ENCODE measurements at regions not wholly inside any gene's neighbourhood (a gene's known extent, or its start where the extent isn't known, plus 50 kb on each side); places are given as distances from the start of the nearest gene placed in this dataset.
A peak's percentile ranks its signal among the peaks of the same experiment; 100 is the strongest.
"Not testable (repeated sequence)": the region's sequence is repeated elsewhere in the genome, so short reads cannot be mapped to it uniquely, and the experiment has no call there.

GRCh38 chr4:75144475-75144874 lies 211.6 kb downstream of the PARM1 start:
- Histone ChIP-seq H3K9me3 (ENCODE audit: insufficient read depth, low read depth, low read length) (no peaks in the 10 kb centered on the region), H3K27ac (ENCODE audit: low read depth, low read length) (no peak overlapping the region), H3K4me1 (ENCODE audit: insufficient read depth, low read length) (0 out of 2 replicates have a peak, but pooled peaks cover 3% of the 10 kb centered on the region), H3K9ac (ENCODE audit: low read depth, low read length) (no peak overlapping the region), H3K36me3 (ENCODE audit: insufficient read depth, low read length) (no peaks in the 10 kb centered on the region), H3K4me3 (ENCODE audit: low read length) (no peak overlapping the region), H3K27me3 (ENCODE audit: insufficient read depth, low read length) (no peaks in the 10 kb centered on the region)
- WGBS: 90% methylated on average over 1 of the region's 1 CpG

DNA sequence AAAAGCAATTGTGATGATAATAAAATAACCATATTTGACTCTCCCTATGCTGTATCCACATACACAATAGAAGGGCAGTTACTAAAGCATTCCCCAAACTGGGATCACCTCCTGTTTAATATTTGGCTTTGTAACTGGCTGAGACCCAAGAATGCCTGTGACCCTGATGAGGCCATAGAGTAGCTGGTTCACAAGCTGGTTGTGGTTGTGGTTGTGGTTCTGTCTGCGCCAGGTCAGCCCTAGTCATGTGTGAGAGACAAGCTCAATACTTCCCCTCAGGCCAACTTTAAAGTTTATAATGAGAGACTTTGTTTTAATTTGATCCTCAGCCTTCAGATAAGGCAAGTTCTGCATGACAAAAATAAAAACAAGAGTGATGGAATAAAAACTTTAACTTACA lies 209.9 kb downstream of the PARM1 start:
- H3K27ac ChIP-seq (ENCODE audit: low read depth, low read length): no peak overlapping the region
- H3K9ac ChIP-seq (ENCODE audit: low read depth, low read length): no peak overlapping the region
- H3K4me1 ChIP-seq (ENCODE audit: insufficient read depth, low read length): 0 out of 2 replicates have a peak, but pooled peaks cover 3% of the 10 kb centered on the region
- WGBS: 60% methylated on average over 1 of the region's 1 CpG
- H3K27me3 ChIP-seq (ENCODE audit: insufficient read depth, low read length): no peaks in the 10 kb centered on the region
- no peak overlapping the region for H3K4me3 ChIP-seq (ENCODE audit: low read length)
- H3K9me3 ChIP-seq (ENCODE audit: insufficient read depth, low read depth, low read length): no peaks in the 10 kb centered on the region
- no peaks in the 10 kb centered on the region for H3K36me3 ChIP-seq (ENCODE audit: insufficient read depth, low read length)

GRCh38 chr4:75142382-75142781 lies 209.5 kb downstream of the PARM1 start:
- Histone ChIP-seq H3K27me3 (ENCODE audit: insufficient read depth, low read length) (no peaks in the 10 kb centered on the region), H3K9me3 (ENCODE audit: insufficient read depth, low read depth, low read length) (no peaks in the 10 kb centered on the region), H3K36me3 (ENCODE audit: insufficient read depth, low read length) (no peaks in the 10 kb centered on the region), H3K27ac (ENCODE audit: low read depth, low read length) (no peak overlapping the region), H3K4me1 (ENCODE audit: insufficient read depth, low read length) (0 out of 2 replicates have a peak, but pooled peaks cover 3% of the 10 kb centered on the region), H3K4me3 (ENCODE audit: low read length) (no peak overlapping the region), H3K9ac (ENCODE audit: low read depth, low read length) (no peak overlapping the region)
- no CpG with 5 or more reads among the region's 2 CpGs for WGBS

DNA sequence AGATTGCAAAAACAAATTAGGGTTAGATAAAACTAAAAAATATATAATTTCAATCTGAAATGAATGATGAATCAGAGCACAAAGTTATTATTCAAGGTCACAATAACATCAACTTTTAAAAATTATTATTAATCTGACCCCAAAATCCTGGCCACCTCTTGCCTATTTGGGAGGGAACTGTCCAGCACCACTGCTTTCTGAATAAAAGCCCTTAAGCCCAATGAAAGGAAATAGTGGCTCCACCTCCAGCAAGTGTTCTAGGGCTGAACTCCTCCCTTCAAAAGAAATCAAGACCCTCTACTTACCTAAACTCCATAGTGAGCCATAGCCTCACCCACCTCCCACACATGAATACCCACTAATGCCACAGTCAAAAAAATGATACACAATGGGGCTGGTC lies 208.2 kb downstream of the PARM1 start:
- no peaks in the 10 kb centered on the region for H3K9me3 ChIP-seq (ENCODE audit: insufficient read depth, low read depth, low read length)

GRCh38 chr4:75137302-75137701 lies 204.4 kb downstream of the PARM1 start:
- Histone ChIP-seq H3K4me1 (ENCODE audit: insufficient read depth, low read length) (no peaks in the 10 kb centered on the region), H3K9me3 (ENCODE audit: insufficient read depth, low read depth, low read length) (no peaks in the 10 kb centered on the region), H3K27ac (ENCODE audit: low read depth, low read length) (no peak overlapping the region), H3K36me3 (ENCODE audit: insufficient read depth, low read length) (no peaks in the 10 kb centered on the region), H3K9ac (ENCODE audit: low read depth, low read length) (no peak overlapping the region), H3K4me3 (ENCODE audit: low read length) (no peak overlapping the region), H3K27me3 (ENCODE audit: insufficient read depth, low read length) (no peaks in the 10 kb centered on the region)

More for the DNA sequence above, 208.2 kb downstream of the PARM1 start:
- H3K4me3 ChIP-seq (ENCODE audit: low read length): no peak overlapping the region
- H3K36me3 ChIP-seq (ENCODE audit: insufficient read depth, low read length): no peaks in the 10 kb centered on the region
- no peak overlapping the region for H3K27ac ChIP-seq (ENCODE audit: low read depth, low read length)
- H3K9ac ChIP-seq (ENCODE audit: low read depth, low read length): no peak overlapping the region
- 0 out of 2 replicates have a peak, but pooled peaks cover 3% of the 10 kb centered on the region for H3K4me1 ChIP-seq (ENCODE audit: insufficient read depth, low read length)
- no peaks in the 10 kb centered on the region for H3K27me3 ChIP-seq (ENCODE audit: insufficient read depth, low read length)

DNA sequence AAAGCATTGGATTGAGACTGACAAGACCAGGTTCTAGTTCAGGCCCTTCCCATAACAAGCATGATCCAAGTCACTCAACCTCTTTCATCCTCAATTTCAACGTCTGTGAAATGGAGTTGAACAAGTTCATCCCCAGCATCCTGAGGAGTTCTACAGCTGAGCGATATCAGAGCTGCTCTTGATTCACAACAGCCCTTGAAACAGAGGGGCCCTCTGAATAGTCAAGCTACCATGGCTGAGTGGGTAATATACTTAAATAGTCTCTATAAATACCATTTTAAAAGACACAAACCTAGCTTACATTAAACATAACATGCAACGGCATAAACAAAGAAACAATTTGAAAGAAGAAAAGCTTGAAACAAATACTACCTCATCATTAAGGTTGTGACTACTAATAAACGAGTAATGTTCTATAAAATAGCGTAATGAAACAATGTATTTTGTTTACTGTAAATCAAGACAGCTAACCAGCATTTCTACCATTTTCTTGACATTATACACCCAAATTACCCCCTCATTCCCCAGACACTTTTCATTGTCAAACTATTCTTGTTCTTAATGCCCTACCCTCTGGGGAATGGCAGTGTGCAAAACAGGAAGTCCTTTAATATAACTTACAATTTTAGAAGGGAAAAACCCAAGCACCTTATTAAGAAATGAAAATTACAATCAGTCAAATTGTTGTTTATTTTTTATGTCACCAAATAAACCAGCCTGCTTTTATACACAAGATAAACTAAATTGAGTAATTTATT lies 202.3 kb downstream of the PARM1 start:
- no peaks in the 10 kb centered on the region for H3K27me3 ChIP-seq (ENCODE audit: insufficient read depth, low read length)
- H3K9me3 ChIP-seq (ENCODE audit: insufficient read depth, low read depth, low read length): no peaks in the 10 kb centered on the region
- no peak overlapping the region for H3K4me3 ChIP-seq (ENCODE audit: low read length)
- H3K27ac ChIP-seq (ENCODE audit: low read depth, low read length): no peak overlapping the region
- H3K4me1 ChIP-seq (ENCODE audit: insufficient read depth, low read length): no peaks in the 10 kb centered on the region
- no peak overlapping the region for H3K9ac ChIP-seq (ENCODE audit: low read depth, low read length)
- WGBS: 97% methylated on average over 4 of the region's 5 CpGs
- no peaks in the 10 kb centered on the region for H3K36me3 ChIP-seq (ENCODE audit: insufficient read depth, low read length)

- not testable (repeated sequence) for H3K4me1 ChIP-seq (ENCODE audit: insufficient read depth, low read length); H3K27me3 ChIP-seq (ENCODE audit: insufficient read depth, low read length); H3K9me3 ChIP-seq (ENCODE audit: insufficient read depth, low read depth, low read length); H3K36me3 ChIP-seq (ENCODE audit: insufficient read depth, low read length)
- Histone ChIP-seq H3K4me3 (ENCODE audit: low read length) (peak overlapping the region; percentile 53), H3K27ac (ENCODE audit: low read depth, low read length) (peak overlapping the region; percentile 63; the same call in 1 of the 2 replicates), H3K9ac (ENCODE audit: low read depth, low read length) (peak overlapping the region; percentile 68)
- WGBS: 45% methylated on average over 7 of the region's 21 CpGs
These were observed 194.0 kb downstream of the PARM1 start for GRCh38 chr4:75126870-75127269.

DNA sequence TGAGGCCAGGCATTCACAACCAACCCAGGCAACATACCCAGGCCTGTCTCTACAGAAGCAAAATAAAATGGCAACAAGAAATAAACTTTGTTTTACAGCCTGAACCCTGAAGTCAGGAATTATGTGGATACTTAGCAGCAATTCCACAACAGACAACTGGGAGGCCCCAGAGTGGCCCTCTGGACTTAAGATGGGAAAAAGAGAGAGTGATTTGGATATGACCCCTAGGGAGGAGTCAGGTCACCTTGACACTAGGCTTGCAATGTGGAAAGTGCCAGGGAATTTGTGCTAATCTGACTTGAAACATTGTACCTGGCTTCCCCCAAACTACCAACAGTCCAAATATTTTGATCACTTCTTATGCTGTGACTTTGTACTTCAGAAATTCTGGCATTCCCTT lies 193.1 kb downstream of the PARM1 start:
- Histone ChIP-seq H3K4me3 (ENCODE audit: low read length) (peak overlapping the region; percentile 53), H3K27ac (ENCODE audit: low read depth, low read length) (no peak overlapping the region), H3K9me3 (ENCODE audit: insufficient read depth, low read depth, low read length) (no peaks in the 10 kb centered on the region), H3K9ac (ENCODE audit: low read depth, low read length) (peak overlapping the region; percentile 68; the same call in 1 of the 2 replicates), H3K27me3 (ENCODE audit: insufficient read depth, low read length) (no peaks in the 10 kb centered on the region), H3K4me1 (ENCODE audit: insufficient read depth, low read length) (peaks cover 3% of the 10 kb centered on the region; the same call in 1 of the 2 replicates), H3K36me3 (ENCODE audit: insufficient read depth, low read length) (peaks cover 2% of the 10 kb centered on the region; the same call in 1 of the 2 replicates)

DNA sequence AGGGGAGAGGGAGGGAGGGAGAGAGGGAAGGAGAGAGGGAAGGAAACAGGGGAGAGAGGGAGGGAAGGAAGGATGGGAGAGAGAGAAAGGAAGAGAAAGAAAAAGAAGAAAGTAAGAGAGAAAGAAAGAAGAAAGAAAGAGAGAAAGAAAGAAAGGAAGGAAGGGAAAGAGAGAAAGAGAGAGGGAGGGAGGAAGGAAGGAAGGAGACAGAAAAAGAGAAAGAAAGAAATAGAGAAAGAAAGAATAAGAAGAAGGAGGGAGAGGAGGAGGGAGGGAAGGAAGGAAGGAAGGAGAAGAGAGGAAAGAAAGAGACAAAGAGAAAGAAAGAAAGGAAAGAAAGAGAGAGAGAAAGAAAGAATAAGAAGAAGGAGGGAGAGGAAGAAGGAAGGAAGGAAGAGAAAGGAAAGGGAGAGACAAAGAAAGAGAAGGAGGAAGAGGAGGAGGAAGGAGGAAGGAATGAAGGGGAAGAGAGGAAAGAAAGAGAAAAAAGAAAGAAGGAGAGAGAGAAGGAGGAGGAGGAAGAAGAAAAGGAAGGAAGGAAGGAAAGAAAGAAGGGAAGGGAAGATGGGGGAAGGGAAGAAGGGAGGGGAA lies 189.6 kb downstream of the PARM1 start:
- no peak overlapping the region for H3K9ac ChIP-seq (ENCODE audit: low read depth, low read length)

GRCh38 chr4:75118739-75119138 lies 185.8 kb downstream of the PARM1 start:
- Histone ChIP-seq H3K9ac (ENCODE audit: low read depth, low read length) (no peak overlapping the region), H3K27ac (ENCODE audit: low read depth, low read length) (no peak overlapping the region), H3K9me3 (ENCODE audit: insufficient read depth, low read depth, low read length) (no peaks in the 10 kb centered on the region), H3K4me3 (ENCODE audit: low read length) (no peak overlapping the region), H3K27me3 (ENCODE audit: insufficient read depth, low read length) (no peaks in the 10 kb centered on the region), H3K4me1 (ENCODE audit: insufficient read depth, low read length) (no peaks in the 10 kb centered on the region), H3K36me3 (ENCODE audit: insufficient read depth, low read length) (peaks cover 6% of the 10 kb centered on the region)
- 98% methylated on average over 3 of the region's 4 CpGs for WGBS

More for the DNA sequence above, 189.6 kb downstream of the PARM1 start:
- Histone ChIP-seq H3K9me3 (ENCODE audit: insufficient read depth, low read depth, low read length) (no peaks in the 10 kb centered on the region), H3K4me1 (ENCODE audit: insufficient read depth, low read length) (peaks cover 3% of the 10 kb centered on the region; the same call in 1 of the 2 replicates), H3K36me3 (ENCODE audit: insufficient read depth, low read length) (peaks cover 8% of the 10 kb centered on the region), H3K4me3 (ENCODE audit: low read length) (no peak overlapping the region), H3K27me3 (ENCODE audit: insufficient read depth, low read length) (no peaks in the 10 kb centered on the region), H3K27ac (ENCODE audit: low read depth, low read length) (no peak overlapping the region)

GRCh38 chr4:75110061-75110460 lies 177.1 kb downstream of the PARM1 start:
- Histone ChIP-seq H3K9me3 (ENCODE audit: insufficient read depth, low read depth, low read length) (no peaks in the 10 kb centered on the region), H3K4me1 (ENCODE audit: insufficient read depth, low read length) (no peaks in the 10 kb centered on the region)
- whole genome bisulfite sequencing: 78% methylated on average over 3 of the region's 3 CpGs

More at GRCh38 chr4:75110061-75110460, 177.1 kb downstream of the PARM1 start:
- Histone ChIP-seq H3K4me3 (ENCODE audit: low read length) (no peak overlapping the region), H3K9ac (ENCODE audit: low read depth, low read length) (no peak overlapping the region), H3K27ac (ENCODE audit: low read depth, low read length) (no peak overlapping the region), H3K36me3 (ENCODE audit: insufficient read depth, low read length) (no peaks in the 10 kb centered on the region), H3K27me3 (ENCODE audit: insufficient read depth, low read length) (no peaks in the 10 kb centered on the region)

Data from HUES64 (cell line).